K562 (cell line): ENCODE measurements at regions not wholly inside any gene's neighbourhood (a gene's known extent, or its start where the extent isn't known, plus 50 kb on each side); places are given as distances from the start of the nearest gene placed in this dataset.

Source experiments
- DEAF1 ChIP-seq: fragments of 450-650 bp; formaldehyde crosslinking; IDR thresholded peaks from 2 replicates; pipeline ENCODE4 v1.4.0; 2020; ENCODE audit warnings: mild to moderate bottlenecking, moderate library complexity
- NR1H2 ChIP-seq: sonication (generic); formaldehyde crosslinking; IDR thresholded peaks from 2 replicates; pipeline ENCODE4 v1.4.0; 2020; ENCODE audit warnings: mild to moderate bottlenecking, missing genetic modification reagents
- NR2C2 ChIP-seq, 2 experiments: fragments of 200-800 bp in 1 of 2; sonication (Bioruptor generic) in 1 of 2; sonication (generic) in 1 of 2; formaldehyde crosslinking in 1 of 2; IDR thresholded peaks; 2 replicates each; pipeline versions ENCODE4 v1.6.1 to v1.8.0; 2016 to 2022; ENCODE audit warnings: mild to moderate bottlenecking in 1 of 2, missing compliant biosample characterization in 1 of 2, missing genetic modification characterization in 1 of 2, missing genetic modification reagents in 1 of 2
- POLR2A ChIP-seq: fragments of 450-650 bp; conservative IDR thresholded peaks from 2 replicates; pipeline ENCODE4 v1.6.1; 2016
- POLR3A ChIP-seq: IDR thresholded peaks from 2 replicates; pipeline ENCODE4 v1.6.1; 2011; ENCODE audit warnings: borderline replicate concordance, mild to moderate bottlenecking, moderate library complexity; ENCODE audit not compliant: insufficient read length, insufficient read depth; ENCODE audit errors: extremely low read depth
- PREB ChIP-seq: sonication (generic); formaldehyde crosslinking; IDR thresholded peaks from 2 replicates; pipeline ENCODE4 v1.8.1; 2023; ENCODE audit warnings: mild to moderate bottlenecking, missing genetic modification reagents
- RBBP5 ChIP-seq: fragments of 200-600 bp; sonication (generic); IDR thresholded peaks from 2 replicates; pipeline ENCODE4 v1.6.1; 2012; ENCODE audit warnings: borderline replicate concordance, mild to moderate bottlenecking, low read length, control low read depth, inconsistent platforms; ENCODE audit not compliant: insufficient read depth, poor library complexity, severe bottlenecking
- RNF219 ChIP-seq: fragments of 250-450 bp; sonication (Bioruptor Pico); IDR thresholded peaks from 2 replicates; pipeline ENCODE4 v1.5.0; 2022; ENCODE audit warnings: mild to moderate bottlenecking
- SP2 ChIP-seq: IDR thresholded peaks from 2 replicates; pipeline ENCODE4 v1.6.1; 2011; ENCODE audit warnings: mild to moderate bottlenecking, low read depth, low read length, moderate library complexity; ENCODE audit not compliant: poor library complexity, severe bottlenecking; ENCODE audit errors: extremely low read depth
- SRSF1 ChIP-seq: fragments of 200-400 bp; formaldehyde crosslinking; IDR thresholded peaks from 2 replicates; pipeline ENCODE4 v1.6.1; 2017; ENCODE audit warnings: mild to moderate bottlenecking, low read depth, low read length, moderate library complexity
- THRB ChIP-seq: fragments of 450-650 bp; formaldehyde crosslinking; conservative IDR thresholded peaks from 2 replicates; pipeline ENCODE4 v1.4.0; 2022; ENCODE audit warnings: mild to moderate bottlenecking, missing genetic modification characterization
- TF ChIP-seq, protein P1 (sequence below): IDR thresholded peaks from 3 replicates; pipeline ENCODE4 v1.6.1; 2011; ENCODE audit warnings: borderline replicate concordance, mild to moderate bottlenecking, moderate library complexity; ENCODE audit not compliant: insufficient read length; ENCODE audit errors: extremely low read depth

GRCh38 chr3:184443364-184443763, 63.5 kb downstream of the CHRD start:
- TF ChIP-seq, protein P1, sequence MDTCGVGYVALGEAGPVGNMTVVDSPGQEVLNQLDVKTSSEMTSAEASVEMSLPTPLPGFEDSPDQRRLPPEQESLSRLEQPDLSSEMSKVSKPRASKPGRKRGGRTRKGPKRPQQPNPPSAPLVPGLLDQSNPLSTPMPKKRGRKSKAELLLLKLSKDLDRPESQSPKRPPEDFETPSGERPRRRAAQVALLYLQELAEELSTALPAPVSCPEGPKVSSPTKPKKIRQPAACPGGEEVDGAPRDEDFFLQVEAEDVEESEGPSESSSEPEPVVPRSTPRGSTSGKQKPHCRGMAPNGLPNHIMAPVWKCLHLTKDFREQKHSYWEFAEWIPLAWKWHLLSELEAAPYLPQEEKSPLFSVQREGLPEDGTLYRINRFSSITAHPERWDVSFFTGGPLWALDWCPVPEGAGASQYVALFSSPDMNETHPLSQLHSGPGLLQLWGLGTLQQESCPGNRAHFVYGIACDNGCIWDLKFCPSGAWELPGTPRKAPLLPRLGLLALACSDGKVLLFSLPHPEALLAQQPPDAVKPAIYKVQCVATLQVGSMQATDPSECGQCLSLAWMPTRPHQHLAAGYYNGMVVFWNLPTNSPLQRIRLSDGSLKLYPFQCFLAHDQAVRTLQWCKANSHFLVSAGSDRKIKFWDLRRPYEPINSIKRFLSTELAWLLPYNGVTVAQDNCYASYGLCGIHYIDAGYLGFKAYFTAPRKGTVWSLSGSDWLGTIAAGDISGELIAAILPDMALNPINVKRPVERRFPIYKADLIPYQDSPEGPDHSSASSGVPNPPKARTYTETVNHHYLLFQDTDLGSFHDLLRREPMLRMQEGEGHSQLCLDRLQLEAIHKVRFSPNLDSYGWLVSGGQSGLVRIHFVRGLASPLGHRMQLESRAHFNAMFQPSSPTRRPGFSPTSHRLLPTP: no peak
- TF ChIP-seq POLR3A (no peak), POLR2A (no peak), SRSF1 (no peak), SP2 (no peak), THRB (CRISPR knock-in tag) (no peak), RBBP5 (no peak), RNF219 (CRISPR knock-in tag) (no peak), PREB (CRISPR knock-in tag) (no peak), NR1H2 (CRISPR knock-in tag) (no peak), DEAF1 (CRISPR knock-in tag) (no peak), NR2C2 (CRISPR knock-in tag; IDR thresholded peaks at IDR 0.05) (no peak), NR2C2 (tag; IDR thresholded peaks at IDR 0.05) (no peak)
